GM12864 (cell line): ENCODE measurements at regions not wholly inside any gene's neighbourhood (a gene's known extent, or its start where the extent isn't known, plus 50 kb on each side); places are given as distances from the start of the nearest gene placed in this dataset.

Experiments used
- DNase-seq: peaks from one replicate; pipeline ENCODE4 v3.0.0-alpha.2; 2011; ENCODE audit warnings: low read depth
- H3K4me3 ChIP-seq: 2 replicates; pipeline ENCODE4 v1.5.1; 2011; ENCODE audit warnings: mild to moderate bottlenecking, low read depth, low read length, control low read depth
- CTCF ChIP-seq: IDR thresholded peaks from 2 replicates; pipeline ENCODE4 v1.5.1; 2011; ENCODE audit warnings: low read depth, mild to moderate bottlenecking, moderate library complexity, low read length, control low read depth, inconsistent platforms; ENCODE audit errors: missing control alignments

- no peak overlapping the region for H3K4me3 ChIP-seq
- TF ChIP-seq CTCF: no peak
- DNase-seq: no peak
Measured at GRCh38 chr11:37391615-37392014, 793.6 kb upstream of the RAG2 start.

GRCh38 chr11:37390576-37391083, 792.6 kb upstream of the RAG2 start:
- no peak for DNase-seq
- TF ChIP-seq CTCF: no peak
- no peak overlapping the region for H3K4me3 ChIP-seq

GRCh38 chr11:37378958-37379357, 780.9 kb upstream of the RAG2 start:
- no peak for TF ChIP-seq CTCF
- H3K4me3 ChIP-seq: no peak overlapping the region
- DNase-seq: no peak

- H3K4me3 ChIP-seq: no peak overlapping the region
- TF ChIP-seq CTCF: no peak
- no peak for DNase-seq
Measured at GRCh38 chr11:37372667-37373066, 774.6 kb upstream of the RAG2 start.

- H3K4me3 ChIP-seq: no peak overlapping the region
- no peak for DNase-seq
- no peak for TF ChIP-seq CTCF
Measured at GRCh38 chr11:37371346-37371970, 773.4 kb upstream of the RAG2 start.

GRCh38 chr11:37370817-37371216, 772.8 kb upstream of the RAG2 start:
- no peak for TF ChIP-seq CTCF
- no peak for DNase-seq

GRCh38 chr11:37364246-37364839, 766.3 kb upstream of the RAG2 start:
- H3K4me3 ChIP-seq: no peak overlapping the region
- no peak for DNase-seq
- TF ChIP-seq CTCF: no peak

More at GRCh38 chr11:37370817-37371216, 772.8 kb upstream of the RAG2 start:
- H3K4me3 ChIP-seq: no peak overlapping the region
